HG03354 (cell line): ENCODE measurements at regions not wholly inside any gene's neighbourhood (a gene's known extent, or its start where the extent isn't known, plus 50 kb on each side); places are given as distances from the start of the nearest gene placed in this dataset.
"Not testable (repeated sequence)": the region's sequence is repeated elsewhere in the genome, so short reads cannot be mapped to it uniquely, and the experiment has no call there.

Experiments
- ATAC-seq: cut with Tn5 transposase; IDR thresholded peaks from one replicate; pipeline ENCODE4 v1.9.1; 2021; ENCODE audit warnings: mild to moderate bottlenecking; ENCODE audit not compliant: unreplicated experiment, poor library complexity, severe bottlenecking

- ATAC-seq: no peak
Observed at GRCh38 chr4:101678180-101678579, 112.3 kb upstream of the BANK1 start.

- ATAC-seq: no peak
Observed at GRCh38 chr4:101670897-101671296, 119.6 kb upstream of the BANK1 start.

GRCh38 chr4:101670370-101670769 lies 120.2 kb upstream of the BANK1 start:
- no peak for ATAC-seq

- no peak for ATAC-seq
Observed at GRCh38 chr4:101669832-101670188, 120.7 kb upstream of the BANK1 start.

- no peak for ATAC-seq
Observed at GRCh38 chr4:101669138-101669831, 121.2 kb upstream of the BANK1 start.

- no peak for ATAC-seq
Observed at GRCh38 chr4:101667348-101667747, 123.2 kb upstream of the BANK1 start.

- no peak for ATAC-seq
Observed at GRCh38 chr4:101660607-101661006, 129.9 kb upstream of the BANK1 start.

GRCh38 chr4:101655857-101656256 lies 134.7 kb upstream of the BANK1 start:
- ATAC-seq: no peak

- ATAC-seq: no peak
Observed at GRCh38 chr4:101655005-101655404, 135.5 kb upstream of the BANK1 start.

- ATAC-seq: no peak
Observed at GRCh38 chr4:101651778-101652177, 138.8 kb upstream of the BANK1 start.

GRCh38 chr4:101649790-101650515 lies 140.6 kb upstream of the BANK1 start:
- ATAC-seq: no peak

- ATAC-seq: no peak
Observed at GRCh38 chr4:101647710-101648034, 142.9 kb upstream of the BANK1 start.

GRCh38 chr4:101644516-101644915 lies 146.0 kb upstream of the BANK1 start:
- ATAC-seq: no peak

GRCh38 chr4:101643186-101643837 lies 147.2 kb upstream of the BANK1 start:
- ATAC-seq: no peak

- not testable (repeated sequence) for ATAC-seq
Observed at GRCh38 chr4:101632766-101633165, 157.8 kb upstream of the BANK1 start.

GRCh38 chr4:101630319-101630986 lies 160.1 kb upstream of the BANK1 start:
- ATAC-seq: no peak

- no peak for ATAC-seq
Observed at GRCh38 chr4:101621120-101621519, 169.4 kb upstream of the BANK1 start.

- no peak for ATAC-seq
Observed at GRCh38 chr4:101615652-101616051, 174.9 kb upstream of the BANK1 start.

GRCh38 chr4:101606989-101607388 lies 183.5 kb upstream of the BANK1 start:
- ATAC-seq: not testable (repeated sequence)

- ATAC-seq: no peak
Observed at GRCh38 chr4:101604976-101605375, 185.6 kb upstream of the BANK1 start.

GRCh38 chr4:101600287-101600686 lies 190.2 kb upstream of the BANK1 start:
- ATAC-seq: no peak
